Neural progenitor cell (in vitro differentiated cells): ENCODE measurements at regions not wholly inside any gene's neighbourhood (a gene's known extent, or its start where the extent isn't known, plus 50 kb on each side); places are given as distances from the start of the nearest gene placed in this dataset.

Source experiments
- DNase-seq: peaks from one replicate; pipeline ENCODE4 v3.0.0-alpha.2; 2016; ENCODE audit warnings: low spot score
- H2AFZ ChIP-seq: fragments of 200-600 bp; sonication (generic); replicated peaks from 2 replicates; pipeline ENCODE4 v1.6.1; 2016; ENCODE audit warnings: antibody characterized with exemption
- H3F3A ChIP-seq: fragments of 200-600 bp; sonication (generic); 2 replicates; pipeline ENCODE4 v1.6.1; 2016; ENCODE audit warnings: antibody characterized with exemption, low read depth
- H3K27ac ChIP-seq: fragments of 200-600 bp; sonication (generic); 2 replicates; pipeline ENCODE4 v1.5.1; 2016; ENCODE audit warnings: mild to moderate bottlenecking
- H3K27me3 ChIP-seq: fragments of 200-600 bp; sonication (generic); 2 replicates; pipeline ENCODE4 v1.6.1; 2016; ENCODE audit warnings: mild to moderate bottlenecking, moderate library complexity
- H3K36me3 ChIP-seq: fragments of 200-600 bp; sonication (generic); 2 replicates; pipeline ENCODE4 v1.5.1; 2016
- H3K4me1 ChIP-seq: fragments of 200-600 bp; sonication (generic); 2 replicates; pipeline ENCODE4 v1.6.1; 2016; ENCODE audit warnings: mixed run types
- H3K4me2 ChIP-seq: fragments of 200-600 bp; sonication (generic); 2 replicates; pipeline ENCODE4 v1.6.1; 2016
- H3K4me3 ChIP-seq: fragments of 200-600 bp; sonication (generic); 2 replicates; pipeline ENCODE4 v1.5.1; 2016
- H3K79me2 ChIP-seq: fragments of 200-600 bp; sonication (generic); 2 replicates; pipeline ENCODE4 v1.6.1; 2016; ENCODE audit warnings: low read depth
- H3K9ac ChIP-seq: fragments of 200-600 bp; sonication (generic); 2 replicates; pipeline ENCODE4 v1.6.1; 2016
- H3K9me3 ChIP-seq: fragments of 200-600 bp; sonication (generic); 2 replicates; pipeline ENCODE4 v1.5.1; 2016; ENCODE audit warnings: low read depth
- H4K20me1 ChIP-seq: fragments of 200-600 bp; sonication (generic); 2 replicates; pipeline ENCODE4 v1.6.1; 2016; ENCODE audit warnings: low read depth
- H3K27ac Mint-ChIP-seq: 3 replicates; pipeline ENCODE4 v1.8.0; 2021; ENCODE audit warnings: mixed read lengths
- H3K27me3 Mint-ChIP-seq: 2 replicates; pipeline ENCODE4 v1.8.0; 2022; ENCODE audit warnings: low read depth, mild to moderate bottlenecking, inconsistent platforms, moderate library complexity, mixed read lengths; ENCODE audit not compliant: insufficient read depth
- H3K36me3 Mint-ChIP-seq: 3 replicates; pipeline ENCODE4 v1.8.0; 2021; ENCODE audit warnings: mixed read lengths
- H3K4me1 Mint-ChIP-seq: 3 replicates; pipeline ENCODE4 v1.8.0; 2021; ENCODE audit warnings: mixed read lengths
- H3K4me3 Mint-ChIP-seq: 3 replicates; pipeline ENCODE4 v1.8.0; 2021; ENCODE audit warnings: mild to moderate bottlenecking, moderate library complexity, mixed read lengths
- H3K9me3 Mint-ChIP-seq: 3 replicates; pipeline ENCODE4 v1.8.0; 2020; ENCODE audit warnings: mixed read lengths
- CTCF ChIP-seq: fragments of 200-600 bp; sonication (generic); IDR thresholded peaks from 2 replicates; pipeline ENCODE4 v1.5.1; 2017; ENCODE audit warnings: antibody characterized with exemption, mild to moderate bottlenecking
- EZH2 ChIP-seq: fragments of 200-600 bp; sonication (generic); IDR thresholded peaks from 2 replicates; pipeline ENCODE4 v1.6.1; 2017; ENCODE audit warnings: antibody characterized with exemption, mild to moderate bottlenecking, moderate library complexity
- EZH2phosphoT487 ChIP-seq: fragments of 200-600 bp; sonication (generic); IDR thresholded peaks from 2 replicates; pipeline ENCODE4 v1.6.1; 2017; ENCODE audit warnings: antibody characterized with exemption

DNA sequence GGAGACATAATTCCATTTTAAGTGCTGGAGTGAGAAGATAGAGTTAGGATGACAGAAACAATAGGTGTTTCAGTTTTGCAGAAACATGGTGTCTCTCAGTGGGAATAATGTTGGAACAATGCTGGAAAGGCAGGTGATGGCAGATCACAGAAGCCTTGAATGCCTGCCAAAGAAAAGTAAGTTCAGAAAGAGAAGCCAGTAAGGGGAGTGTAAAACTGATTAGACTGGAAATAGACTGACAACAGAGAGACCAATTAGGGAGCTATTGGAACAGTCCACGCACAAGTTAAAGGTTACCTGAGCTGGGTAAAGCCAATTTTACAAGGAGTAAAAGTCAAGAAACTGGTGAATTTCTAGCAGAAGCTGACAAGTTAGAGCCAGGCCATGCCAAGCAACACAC, 142.9 kb downstream of the TFAP2A start:
- peaks cover 5% of the 10 kb centered on the region for H4K20me1 ChIP-seq
- H3K9ac ChIP-seq: no peak overlapping the region
- H3K4me1 ChIP-seq: peaks cover 48% of the 10 kb centered on the region
- H3K27me3 Mint-ChIP-seq: no peaks in the 10 kb centered on the region
- H3K4me1 Mint-ChIP-seq: peaks cover 40% of the 10 kb centered on the region
- H3K4me2 ChIP-seq: no peak overlapping the region
- H3F3A ChIP-seq: peaks cover 21% of the 10 kb centered on the region
- H3K4me3 ChIP-seq: no peak overlapping the region
- H3K4me3 Mint-ChIP-seq: no peak overlapping the region
- no peaks in the 10 kb centered on the region for H3K27me3 ChIP-seq
- H3K27ac Mint-ChIP-seq: no peak overlapping the region
- no peak overlapping the region for H3K27ac ChIP-seq
- peaks cover 4% of the 10 kb centered on the region for H3K9me3 Mint-ChIP-seq
- H2AFZ ChIP-seq: no peak overlapping the region
- no peaks in the 10 kb centered on the region for H3K36me3 ChIP-seq
- H3K36me3 Mint-ChIP-seq: no peaks in the 10 kb centered on the region
- H3K9me3 ChIP-seq: no peaks in the 10 kb centered on the region
- H3K79me2 ChIP-seq: no peaks in the 10 kb centered on the region
- DNase-seq: no peak
- no peak for TF ChIP-seq CTCF
- TF ChIP-seq EZH2: no peak
- TF ChIP-seq EZH2phosphoT487: no peak

- no peak for TF ChIP-seq CTCF
- no peak for TF ChIP-seq EZH2
- TF ChIP-seq EZH2phosphoT487: no peak
- H3K9ac ChIP-seq: no peak overlapping the region
- no peak overlapping the region for H3K27ac ChIP-seq
- H4K20me1 ChIP-seq: peaks cover 5% of the 10 kb centered on the region
- H3K27me3 Mint-ChIP-seq: no peaks in the 10 kb centered on the region
- no peak overlapping the region for H3K4me3 Mint-ChIP-seq
- no peaks in the 10 kb centered on the region for H3K36me3 Mint-ChIP-seq
- no peak overlapping the region for H3K4me2 ChIP-seq
- no peak overlapping the region for H3K4me3 ChIP-seq
- no peaks in the 10 kb centered on the region for H3K9me3 ChIP-seq
- peaks cover 21% of the 10 kb centered on the region for H3F3A ChIP-seq
- H3K9me3 Mint-ChIP-seq: peaks cover 8% of the 10 kb centered on the region
- peaks cover 48% of the 10 kb centered on the region for H3K4me1 ChIP-seq
- no peaks in the 10 kb centered on the region for H3K36me3 ChIP-seq
- H3K79me2 ChIP-seq: no peaks in the 10 kb centered on the region
- H3K27me3 ChIP-seq: no peaks in the 10 kb centered on the region
- no peak overlapping the region for H2AFZ ChIP-seq
- H3K27ac Mint-ChIP-seq: no peak overlapping the region
- H3K4me1 Mint-ChIP-seq: peaks cover 44% of the 10 kb centered on the region
- no peak for DNase-seq
These were observed 144.9 kb downstream of the TFAP2A start for GRCh38 chr6:10269814-10270472.

DNA sequence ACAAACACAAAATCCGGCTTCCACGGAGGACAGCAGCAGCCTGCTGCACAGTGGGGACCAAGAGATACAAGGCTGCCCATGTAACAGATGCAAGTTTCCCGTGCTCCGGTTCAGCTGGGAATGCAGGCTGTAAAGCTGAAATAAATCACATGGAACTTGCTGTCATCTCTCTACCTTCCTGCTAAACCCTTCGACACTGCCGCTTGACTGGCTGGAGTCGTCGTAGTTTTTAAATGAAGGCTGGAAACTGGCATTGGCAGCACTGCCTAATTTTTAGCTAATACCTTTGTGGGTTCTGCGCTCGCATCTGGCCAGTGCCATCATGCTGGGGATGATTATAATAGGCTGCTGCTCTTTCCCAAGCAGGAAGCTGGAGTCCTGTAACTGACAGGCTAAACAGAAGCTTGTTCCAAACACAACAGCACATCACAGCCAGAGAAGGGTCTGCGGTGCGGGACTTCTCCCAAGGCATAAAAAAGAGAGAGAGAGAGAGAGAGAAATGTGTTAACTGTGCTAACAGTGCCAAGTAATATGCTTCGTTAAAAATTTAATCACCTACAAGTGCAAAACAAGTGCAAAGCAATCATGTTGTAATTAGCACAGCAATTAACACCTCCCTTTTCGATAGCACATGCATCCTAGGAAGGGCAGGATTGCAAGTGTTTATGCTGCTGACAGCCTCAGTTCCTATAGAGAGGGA, 146.1 kb downstream of the TFAP2A start:
- peak; percentile 38 for DNase-seq
- no peaks in the 10 kb centered on the region for H3K27me3 ChIP-seq
- no peaks in the 10 kb centered on the region for H3K79me2 ChIP-seq
- no peaks in the 10 kb centered on the region for H3K36me3 Mint-ChIP-seq
- H4K20me1 ChIP-seq: peaks cover 5% of the 10 kb centered on the region
- no peak overlapping the region for H3K9ac ChIP-seq
- no peaks in the 10 kb centered on the region for H3K36me3 ChIP-seq
- peak overlapping the region; percentile 34 for H3K4me3 ChIP-seq
- H3K27me3 Mint-ChIP-seq: no peaks in the 10 kb centered on the region
- peaks cover 9% of the 10 kb centered on the region for H3K9me3 Mint-ChIP-seq
- peak overlapping the region; percentile 35 for H2AFZ ChIP-seq
- peaks cover 44% of the 10 kb centered on the region for H3K4me1 Mint-ChIP-seq
- H3K27ac ChIP-seq: peak overlapping the region; percentile 72
- peak overlapping the region; percentile 89 for H3K4me2 ChIP-seq
- no peaks in the 10 kb centered on the region for H3K9me3 ChIP-seq
- peak overlapping the region; percentile 85 for H3K27ac Mint-ChIP-seq
- H3K4me1 ChIP-seq: peaks cover 48% of the 10 kb centered on the region
- no peak for TF ChIP-seq EZH2
- no peak for TF ChIP-seq CTCF
- TF ChIP-seq EZH2phosphoT487: no peak
- peaks cover 21% of the 10 kb centered on the region for H3F3A ChIP-seq
- peak overlapping the region; percentile 77 for H3K4me3 Mint-ChIP-seq
